IMR-90 (cell line): ENCODE measurements at regions not wholly inside any gene's neighbourhood (a gene's known extent, or its start where the extent isn't known, plus 50 kb on each side); places are given as distances from the start of the nearest gene placed in this dataset.

ENCODE experiments used
- ATAC-seq: fragments of 200-7000 bp; cut with Tn5 transposase; 2 replicates; pipeline ENCODE4 v1.9.1; 2020; ENCODE audit warnings: low read depth, mild to moderate bottlenecking, moderate library complexity
- BruUV-seq: library from RNA; stranded (reverse); fragments of 400-500 nt; replicated peaks from 2 replicates; lab custom pipeline; 2021; lab: Mats Ljungman, UMichigan
- CTCF ChIA-PET: fragments of 300-600 bp; formaldehyde crosslinking; extraction: SDS; loops from one replicate; lab custom pipeline; 2021; ENCODE audit warnings: antibody characterized with exemption; lab: Yijun Ruan, JAX
- POLR2A ChIA-PET: fragments of 300-600 bp; sonication (Branson Sonifier 250); formaldehyde crosslinking; loops from one replicate; lab custom pipeline; 2022; ENCODE audit warnings: antibody characterized with exemption; ENCODE audit not compliant: unreplicated experiment; lab: Charles Lee
- DNase-seq: peaks from one replicate; pipeline ENCODE4 v3.0.0; 2013
- H2AFZ ChIP-seq: replicated peaks from 2 replicates; pipeline ENCODE3; 2013; ENCODE audit warnings: low read length, mild to moderate bottlenecking; ENCODE audit not compliant: poor library complexity
- H2AK5ac ChIP-seq: 2 replicates; pipeline ENCODE4 v1.6.1; 2013; ENCODE audit warnings: low read depth, low read length, inconsistent platforms
- H2AK9ac ChIP-seq: replicated peaks from 2 replicates; pipeline ENCODE3; 2013; ENCODE audit warnings: mild to moderate bottlenecking, low read depth, low read length, moderate library complexity; ENCODE audit not compliant: poor library complexity
- H2BK120ac ChIP-seq: 2 replicates; pipeline ENCODE4 v1.6.1; 2013; ENCODE audit warnings: low read depth, low read length, inconsistent platforms
- H2BK15ac ChIP-seq: 3 replicates; pipeline ENCODE4 v1.6.1; 2013; ENCODE audit warnings: low read depth, low read length, inconsistent platforms
- H2BK20ac ChIP-seq: 2 replicates; pipeline ENCODE4 v1.6.1; 2013; ENCODE audit warnings: low read depth, mild to moderate bottlenecking, inconsistent platforms, low read length, moderate library complexity
- H2BK5ac ChIP-seq: 2 replicates; pipeline ENCODE4 v1.6.1; 2013; ENCODE audit warnings: mild to moderate bottlenecking, low read depth, low read length, inconsistent platforms; ENCODE audit not compliant: poor library complexity, severe bottlenecking
- H3K14ac ChIP-seq: replicated peaks from 2 replicates; pipeline ENCODE4 v1.6.1; 2013; ENCODE audit warnings: low read depth, low read length, inconsistent platforms
- H3K18ac ChIP-seq: 2 replicates; pipeline ENCODE4 v1.6.1; 2013; ENCODE audit warnings: low read depth, low read length, control low read depth
- H3K23ac ChIP-seq: 2 replicates; pipeline ENCODE4 v1.6.1; 2013; ENCODE audit warnings: low read depth, low read length, inconsistent platforms
- H3K27ac ChIP-seq: 2 replicates; pipeline ENCODE4 v1.5.1; 2013; ENCODE audit warnings: mild to moderate bottlenecking, control low read depth, low read length; ENCODE audit not compliant: insufficient read depth
- H3K27me3 ChIP-seq: 2 replicates; pipeline ENCODE4 v1.6.1; 2013; ENCODE audit warnings: low read length; ENCODE audit not compliant: control insufficient read depth, insufficient read depth
- H3K36me3 ChIP-seq: 2 replicates; pipeline ENCODE4 v1.6.1; 2013; ENCODE audit warnings: low read length, mixed read lengths; ENCODE audit not compliant: control insufficient read depth, insufficient read depth
- H3K4ac ChIP-seq: 2 replicates; pipeline ENCODE4 v1.6.1; 2013; ENCODE audit warnings: low read depth, low read length, inconsistent platforms
- H3K4me1 ChIP-seq: 2 replicates; pipeline ENCODE4 v1.6.1; 2013; ENCODE audit warnings: low read length, mixed read lengths; ENCODE audit not compliant: control insufficient read depth, insufficient read depth
- H3K4me2 ChIP-seq: 2 replicates; pipeline ENCODE4 v1.6.1; 2013; ENCODE audit warnings: low read depth, mild to moderate bottlenecking, control low read depth, low read length, moderate library complexity
- H3K4me3 ChIP-seq: 2 replicates; pipeline ENCODE4 v1.5.1; 2013; ENCODE audit warnings: low read depth, mild to moderate bottlenecking, control low read depth, low read length, moderate library complexity; ENCODE audit not compliant: insufficient read depth
- H3K56ac ChIP-seq: 2 replicates; pipeline ENCODE4 v1.6.1; 2013; ENCODE audit warnings: low read length, inconsistent platforms; ENCODE audit not compliant: insufficient read depth; ENCODE audit errors: extremely low read depth
- H3K79me1 ChIP-seq, 2 experiments: 2 replicates each; pipeline ENCODE4 v1.6.1; 2013; ENCODE audit warnings: low read length in 2 of 2, inconsistent platforms in 1 of 2, low read depth in 1 of 2
- H3K9ac ChIP-seq: 2 replicates; pipeline ENCODE4 v1.6.1; 2013; ENCODE audit warnings: low read depth, low read length, control low read depth
- H3K9me1 ChIP-seq: 2 replicates; pipeline ENCODE4 v1.6.1; 2013; ENCODE audit warnings: low read length, inconsistent platforms; ENCODE audit not compliant: insufficient read depth
- H3K9me3 ChIP-seq: 2 replicates; pipeline ENCODE4 v1.6.1; 2013; ENCODE audit warnings: low read length; ENCODE audit not compliant: control insufficient read depth, insufficient read depth
- H4K20me1 ChIP-seq: 2 replicates; pipeline ENCODE4 v1.6.1; 2013; ENCODE audit warnings: low read length, inconsistent platforms; ENCODE audit not compliant: insufficient read depth
- H4K5ac ChIP-seq: 2 replicates; pipeline ENCODE4 v1.6.1; 2013; ENCODE audit warnings: mild to moderate bottlenecking, low read depth, low read length, control low read depth
- H4K8ac ChIP-seq, 2 experiments: 2 replicates each; pipeline ENCODE4 v1.6.1; 2013; ENCODE audit warnings: low read depth in 2 of 2, low read length in 2 of 2, control low read depth in 1 of 2, inconsistent platforms in 1 of 2
- H4K91ac ChIP-seq: 2 replicates; pipeline ENCODE4 v1.6.1; 2013; ENCODE audit warnings: low read depth, low read length, inconsistent platforms; ENCODE audit not compliant: insufficient read depth
- BHLHE40 ChIP-seq: fragments of 150-350 bp; IDR thresholded peaks from 2 replicates; pipeline ENCODE4 v1.6.1; 2016; ENCODE audit warnings: mild to moderate bottlenecking, low read depth, low read length
- CEBPB ChIP-seq: IDR thresholded peaks from 2 replicates; pipeline ENCODE4 v1.6.1; 2012; ENCODE audit warnings: low read depth, low read length, improper control_type of control experiment
- CHD1 ChIP-seq: IDR thresholded peaks from 2 replicates; pipeline ENCODE4 v1.6.1; 2012; ENCODE audit warnings: low read depth, low read length, improper control_type of control experiment
- CTCF ChIP-seq: conservative IDR thresholded peaks from 2 replicates; pipeline ENCODE4 v1.5.1; 2012; ENCODE audit warnings: mild to moderate bottlenecking, low read depth, low read length, improper control_type of control experiment
- ELK1 ChIP-seq: fragments of 150-350 bp; IDR thresholded peaks from 2 replicates; pipeline ENCODE4 v1.6.1; 2016; ENCODE audit warnings: low read depth, mild to moderate bottlenecking, low read length, moderate library complexity, borderline replicate concordance
- FOS ChIP-seq: fragments of 150-350 bp; IDR thresholded peaks from 2 replicates; pipeline ENCODE4 v1.6.1; 2016; ENCODE audit warnings: low read depth, low read length
- MAFK ChIP-seq: IDR thresholded peaks from 2 replicates; pipeline ENCODE4 v1.6.1; 2012; ENCODE audit warnings: low read depth, low read length, improper control_type of control experiment
- MAZ ChIP-seq: IDR thresholded peaks from 2 replicates; pipeline ENCODE4 v1.6.1; 2012; ENCODE audit warnings: low read depth, mild to moderate bottlenecking, low read length, improper control_type of control experiment, moderate library complexity, borderline replicate concordance
- MXI1 ChIP-seq: IDR thresholded peaks from 2 replicates; pipeline ENCODE4 v1.6.1; 2012; ENCODE audit warnings: low read depth, mild to moderate bottlenecking, low read length, moderate library complexity, borderline replicate concordance
- RAD21 ChIP-seq: IDR thresholded peaks from 2 replicates; pipeline ENCODE4 v1.6.1; 2012; ENCODE audit warnings: low read length, improper control_type of control experiment
- RCOR1 ChIP-seq: IDR thresholded peaks from 2 replicates; pipeline ENCODE4 v1.6.1; 2012; ENCODE audit warnings: mild to moderate bottlenecking, low read length, improper control_type of control experiment; ENCODE audit not compliant: insufficient replicate concordance
- RFX5 ChIP-seq: IDR thresholded peaks from 2 replicates; pipeline ENCODE4 v1.8.0; 2012; ENCODE audit warnings: low read depth, mild to moderate bottlenecking, low read length, moderate library complexity
- SMC3 ChIP-seq: fragments of 150-350 bp; IDR thresholded peaks from 2 replicates; pipeline ENCODE4 v1.6.1; 2016; ENCODE audit warnings: low read depth, mild to moderate bottlenecking, antibody characterized with exemption, low read length, moderate library complexity
- USF2 ChIP-seq: fragments of 150-350 bp; IDR thresholded peaks from 2 replicates; pipeline ENCODE4 v1.6.1; 2017; ENCODE audit warnings: mild to moderate bottlenecking, antibody characterized with exemption, low read length, low read depth
- WGBS, 2 experiments: methylation state at CpG; one replicate each; pipeline versions ENCODE4 v1.1.5 to v1.1.7; 2013; ENCODE audit warnings: missing lambda C conversion rate in 2 of 2; ENCODE audit not compliant: insufficient read length in 1 of 2; ENCODE audit errors: extremely low coverage in 2 of 2; 5-methylcytosine and 5-hydroxymethylcytosine counted together
- dilution Hi-C: fragments of 300-500 bp; cut with HindIII; formaldehyde crosslinking; loops from one replicate; pipeline ENCODE4 v1.14.3; 2018; ENCODE audit warnings: low sequenced_read_pairs; ENCODE audit not compliant: unreplicated experiment
- in situ Hi-C: fragments of 300-500 bp; cut with MboI; formaldehyde crosslinking; loops from 3 replicates; pipeline ENCODE4 v1.14.3; 2019; ENCODE audit warnings: low sequenced_read_pairs, inconsistent platforms, mixed read lengths
- intact Hi-C: fragments of 100-400 bp; cut with micrococcal nuclease; formaldehyde crosslinking; loops from 2 replicates; pipeline ENCODE4 v1.10.0; 2022

- H2BK120ac ChIP-seq = no peak overlapping the region
- BruUV-seq = no TSS peak
- no peak overlapping the region for H3K18ac ChIP-seq
- no peak overlapping the region for H3K23ac ChIP-seq
- no peak overlapping the region for H4K91ac ChIP-seq
- no peak overlapping the region for H3K9ac ChIP-seq
- in situ Hi-C loops (no loop called here), intact Hi-C loops (no loop called here), dilution Hi-C loops (no loop called here)
- no peak overlapping the region for H2AK5ac ChIP-seq
- no peak overlapping the region for H4K5ac ChIP-seq
- TF ChIP-seq CEBPB (no peak), MAZ (no peak), MXI1 (no peak), CTCF (no peak), ELK1 (no peak), RFX5 (no peak), SMC3 (no peak), RAD21 (no peak), MAFK (no peak), USF2 (no peak), BHLHE40 (no peak), CHD1 (no peak), FOS (no peak), RCOR1 (no peak)
- 90% methylated on average over 2 of the region's 6 CpGs; no CpG with 5 or more reads in 1 of the 2 experiments for WGBS, 2 experiments
- H2AK9ac ChIP-seq = no peak overlapping the region
- no peak overlapping the region for H3K14ac ChIP-seq
- no peak overlapping the region for H3K4ac ChIP-seq
- no peak overlapping the region for H3K27ac ChIP-seq
- no peak for DNase-seq
- ATAC-seq = no peak
- no peak overlapping the region for H2AFZ ChIP-seq
- no peak overlapping the region for H3K56ac ChIP-seq
- H3K4me3 ChIP-seq = no peak overlapping the region
- CTCF ChIA-PET = no interaction called here
- no peak overlapping the region for H3K4me2 ChIP-seq
- H2BK15ac ChIP-seq = no peak overlapping the region
- H3K9me3 ChIP-seq = peaks cover 6% of the 10 kb centered on the region
- POLR2A ChIA-PET = no interaction called here
- H3K79me1 ChIP-seq = no peaks in the 10 kb centered on the region
- H2BK20ac ChIP-seq = no peak overlapping the region
- no peaks in the 10 kb centered on the region for H4K20me1 ChIP-seq
- H4K8ac ChIP-seq = no peak overlapping the region
- no peaks in the 10 kb centered on the region for H3K9me1 ChIP-seq
- H3K36me3 ChIP-seq = no peaks in the 10 kb centered on the region
- no peak overlapping the region for H2BK5ac ChIP-seq
- peaks cover 53% of the 10 kb centered on the region for H3K27me3 ChIP-seq
- no peaks in the 10 kb centered on the region for H3K4me1 ChIP-seq
Measured at GRCh38 chr21:36569511-36569910, 89.6 kb upstream of the CLDN14 start.
